ENCODE measurements at regions not wholly inside any gene's neighbourhood (a gene's known extent, or its start where the extent isn't known, plus 50 kb on each side); places are given as distances from the start of the nearest gene placed in this dataset.

DNA sequence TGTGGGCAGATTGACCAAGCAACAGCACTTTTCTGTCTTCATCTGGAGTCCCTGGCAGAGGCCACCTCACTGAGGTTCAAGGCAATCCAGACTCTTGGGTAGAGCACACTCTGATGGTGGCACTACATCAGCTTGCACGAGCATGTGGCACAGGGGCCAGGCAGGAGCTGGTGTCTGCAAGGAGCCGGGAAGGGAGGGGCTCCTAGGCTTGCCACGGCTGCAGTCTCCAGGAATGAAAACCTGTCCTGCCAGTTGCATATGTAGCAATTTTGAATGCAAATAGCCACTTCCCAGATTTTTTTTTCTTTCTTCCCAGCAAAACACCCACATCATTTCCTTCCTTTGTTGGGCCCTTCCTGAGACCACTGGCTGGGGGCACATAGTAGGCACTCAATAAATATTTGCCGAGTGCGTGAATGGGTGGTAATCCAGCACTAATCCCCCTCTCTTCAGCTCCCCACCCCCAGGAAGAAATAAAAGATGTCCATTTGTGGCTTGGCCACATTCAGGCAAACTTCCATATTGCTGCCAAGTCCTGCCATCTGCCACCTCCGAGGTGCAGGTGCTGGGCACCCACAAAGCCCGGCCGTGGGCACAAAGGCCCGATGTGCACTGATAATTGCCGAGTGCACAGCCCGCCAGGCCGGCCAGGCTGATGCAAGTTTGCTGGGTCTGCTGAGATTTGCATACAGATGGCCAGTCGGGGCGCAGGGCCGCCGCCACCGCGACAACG is 72.4 kb downstream of the MYCN start:
- Mint-ChIP-seq H3K36me3 (ENCODE audit: low read depth) (no peaks in the 10 kb centered on the region), H3K9me3 (peaks cover 4% of the 10 kb centered on the region), H3K27ac (no peak overlapping the region), H3K27me3 (peaks cover 22% of the 10 kb centered on the region), H3K4me3 (no peak overlapping the region), H3K4me1 (peaks cover 3% of the 10 kb centered on the region)
- POLR2A ChIA-PET: no interaction called here
- CTCF ChIA-PET: no interaction called here
- ATAC-seq (ENCODE audit: low read depth) (no peak), DNase-seq (no peak)
- TF ChIP-seq, protein P1, sequence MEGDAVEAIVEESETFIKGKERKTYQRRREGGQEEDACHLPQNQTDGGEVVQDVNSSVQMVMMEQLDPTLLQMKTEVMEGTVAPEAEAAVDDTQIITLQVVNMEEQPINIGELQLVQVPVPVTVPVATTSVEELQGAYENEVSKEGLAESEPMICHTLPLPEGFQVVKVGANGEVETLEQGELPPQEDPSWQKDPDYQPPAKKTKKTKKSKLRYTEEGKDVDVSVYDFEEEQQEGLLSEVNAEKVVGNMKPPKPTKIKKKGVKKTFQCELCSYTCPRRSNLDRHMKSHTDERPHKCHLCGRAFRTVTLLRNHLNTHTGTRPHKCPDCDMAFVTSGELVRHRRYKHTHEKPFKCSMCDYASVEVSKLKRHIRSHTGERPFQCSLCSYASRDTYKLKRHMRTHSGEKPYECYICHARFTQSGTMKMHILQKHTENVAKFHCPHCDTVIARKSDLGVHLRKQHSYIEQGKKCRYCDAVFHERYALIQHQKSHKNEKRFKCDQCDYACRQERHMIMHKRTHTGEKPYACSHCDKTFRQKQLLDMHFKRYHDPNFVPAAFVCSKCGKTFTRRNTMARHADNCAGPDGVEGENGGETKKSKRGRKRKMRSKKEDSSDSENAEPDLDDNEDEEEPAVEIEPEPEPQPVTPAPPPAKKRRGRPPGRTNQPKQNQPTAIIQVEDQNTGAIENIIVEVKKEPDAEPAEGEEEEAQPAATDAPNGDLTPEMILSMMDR (IDR thresholded peaks at IDR 0.05): no peak
- intact Hi-C loops (cut with micrococcal nuclease): no loop called here

DNA sequence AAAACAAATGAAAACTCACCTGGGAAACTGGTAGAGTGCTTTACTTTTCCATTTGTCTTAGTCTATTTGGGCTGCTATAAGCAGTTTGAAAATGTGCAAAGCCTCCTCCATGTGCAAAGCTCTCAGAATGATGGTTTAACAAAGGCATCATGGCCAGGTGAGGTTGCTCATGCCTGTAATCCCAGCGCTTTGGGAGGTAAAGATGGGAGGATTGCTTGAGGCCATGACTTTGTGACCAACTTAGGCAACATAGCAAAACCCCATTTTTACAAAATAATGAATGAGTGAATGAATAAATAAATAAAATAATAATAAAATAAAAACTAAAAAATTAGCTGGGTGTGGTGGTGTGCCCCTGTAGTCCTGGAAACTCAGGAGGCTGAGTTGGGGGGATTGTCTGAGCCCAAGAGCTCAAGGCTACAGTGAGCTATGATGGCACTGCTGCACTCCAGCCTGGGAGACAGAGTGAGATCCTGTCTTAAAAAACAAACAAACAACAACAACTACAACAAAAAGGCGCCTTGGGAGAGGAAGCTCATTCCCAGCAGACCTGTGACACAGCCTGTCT is 71.8 kb downstream of the MYCN start:
- Mint-ChIP-seq H3K4me1 (peaks cover 3% of the 10 kb centered on the region), H3K4me3 (no peak overlapping the region), H3K27me3 (peaks cover 19% of the 10 kb centered on the region), H3K36me3 (ENCODE audit: low read depth) (no peaks in the 10 kb centered on the region), H3K27ac (no peak overlapping the region), H3K9me3 (no peaks in the 10 kb centered on the region)
- TF ChIP-seq, protein P1 (IDR thresholded peaks at IDR 0.05): no peak
- intact Hi-C loops (cut with micrococcal nuclease): no loop called here
- no peak for ATAC-seq (ENCODE audit: low read depth)
- DNase-seq: no peak
- CTCF ChIA-PET: no interaction called here
- POLR2A ChIA-PET: no interaction called here

DNA sequence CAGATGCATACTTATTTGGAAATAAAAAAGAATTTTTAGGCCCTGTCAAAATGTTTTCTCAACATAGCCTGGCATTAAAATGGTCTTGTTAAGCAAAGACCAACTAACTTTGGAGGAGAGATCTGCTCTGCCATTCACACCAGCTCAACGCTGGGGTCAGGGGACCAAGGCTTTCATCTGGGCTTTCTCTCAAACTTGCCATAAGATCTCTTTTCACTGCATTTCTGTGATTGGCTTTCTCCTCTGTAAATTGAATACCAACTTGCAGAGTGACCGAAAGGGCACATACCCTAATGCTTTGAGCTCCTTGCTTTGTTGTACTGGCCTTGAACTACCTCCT is 71.2 kb downstream of the MYCN start:
- ChIA-PET CTCF (no interaction called here), POLR2A (no interaction called here)
- no peak for ATAC-seq (ENCODE audit: low read depth)
- Mint-ChIP-seq H3K4me1 (peaks cover 3% of the 10 kb centered on the region), H3K4me3 (no peak overlapping the region), H3K9me3 (no peaks in the 10 kb centered on the region), H3K27ac (no peak overlapping the region), H3K27me3 (peaks cover 19% of the 10 kb centered on the region), H3K36me3 (ENCODE audit: low read depth) (no peaks in the 10 kb centered on the region)
- TF ChIP-seq, protein P1 (IDR thresholded peaks at IDR 0.05): no peak
- intact Hi-C loops (cut with micrococcal nuclease): no loop called here
- no peak for DNase-seq

DNA sequence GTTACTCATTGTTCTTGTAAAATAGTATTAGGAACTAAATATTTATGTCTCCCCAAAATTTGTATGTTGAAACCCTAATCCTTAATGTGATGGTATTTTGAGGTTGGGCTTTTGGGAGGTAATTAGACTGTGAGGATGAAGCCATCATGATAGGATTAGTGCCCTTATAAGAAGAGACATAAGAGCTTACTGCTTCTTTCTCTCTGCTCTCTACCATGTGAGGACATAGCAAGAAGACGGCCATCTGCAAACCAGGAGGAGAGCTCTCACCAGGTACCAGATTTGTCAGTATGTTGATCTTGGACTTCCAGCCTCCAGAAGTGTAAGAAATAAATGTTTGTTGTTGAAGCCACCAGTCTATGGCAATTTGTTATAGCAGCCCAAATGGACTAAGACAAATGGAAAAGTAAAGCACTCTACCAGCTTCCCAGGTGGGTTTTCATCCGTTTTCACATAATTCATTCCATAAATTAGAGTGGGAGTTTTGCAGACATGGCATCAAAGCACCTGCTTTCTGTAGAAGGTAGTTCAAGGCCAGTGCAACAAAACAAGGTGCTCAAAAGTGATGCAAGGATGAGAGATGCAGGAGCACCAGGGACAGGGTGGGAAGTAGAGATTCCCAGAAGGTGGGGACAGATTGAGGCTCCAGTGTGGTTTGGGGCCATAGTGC is 70.7 kb downstream of the MYCN start:
- TF ChIP-seq, protein P1 (IDR thresholded peaks at IDR 0.05): no peak
- DNase-seq (no peak), ATAC-seq (ENCODE audit: low read depth) (no peak)
- Mint-ChIP-seq H3K4me3 (no peak overlapping the region), H3K27ac (no peak overlapping the region), H3K9me3 (no peaks in the 10 kb centered on the region), H3K4me1 (peaks cover 3% of the 10 kb centered on the region), H3K27me3 (peaks cover 19% of the 10 kb centered on the region), H3K36me3 (ENCODE audit: low read depth) (no peaks in the 10 kb centered on the region)
- ChIA-PET POLR2A (no interaction called here), CTCF (no interaction called here)
- intact Hi-C loops (cut with micrococcal nuclease): no loop called here

DNA sequence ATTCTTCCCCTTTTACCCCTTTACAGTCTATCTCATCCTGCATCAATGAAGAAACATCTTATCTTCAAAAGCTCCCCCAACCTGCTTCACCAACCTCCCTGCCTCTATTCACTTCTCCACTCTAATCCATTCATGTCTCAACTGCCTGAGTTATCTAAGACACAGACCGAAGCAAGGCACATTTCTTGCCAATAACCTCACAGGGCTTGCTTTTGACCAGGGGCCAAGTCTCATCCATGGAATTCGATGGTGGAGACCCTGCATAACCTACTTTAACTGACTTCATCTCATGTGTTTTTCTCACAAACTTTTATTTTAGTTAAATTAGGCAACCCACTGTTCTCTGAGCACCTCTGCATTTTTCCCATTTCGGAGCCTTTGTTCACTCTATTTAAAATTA is 69.7 kb downstream of the MYCN start:
- peaks cover 20% of the 10 kb centered on the region for H3K27me3 Mint-ChIP-seq
- TF ChIP-seq, protein P1 (IDR thresholded peaks at IDR 0.05): no peak
- no peak overlapping the region for H3K4me3 Mint-ChIP-seq
- intact Hi-C loops (cut with micrococcal nuclease): no loop called here
- no peaks in the 10 kb centered on the region for H3K9me3 Mint-ChIP-seq
- peaks cover 3% of the 10 kb centered on the region for H3K4me1 Mint-ChIP-seq
- POLR2A ChIA-PET: no interaction called here
- no peak for ATAC-seq (ENCODE audit: low read depth)
- CTCF ChIA-PET: no interaction called here
- no peak for DNase-seq
- no peak overlapping the region for H3K27ac Mint-ChIP-seq
- no peaks in the 10 kb centered on the region for H3K36me3 Mint-ChIP-seq (ENCODE audit: low read depth)

All from activated B cell treated with CpG ODN at 0.5 μM for 24 hours (primary cell).